ENCODE measurements at regions not wholly inside any gene's neighbourhood (a gene's known extent, or its start where the extent isn't known, plus 50 kb on each side); places are given as distances from the start of the nearest gene placed in this dataset.
"Not testable (repeated sequence)": the region's sequence is repeated elsewhere in the genome, so short reads cannot be mapped to it uniquely, and the experiment has no call there.

GRCh38 chr7:68408873-68409272, 1189.4 kb upstream of the AUTS2 start:
- Histone ChIP-seq H3K36me3 (ENCODE audit: control insufficient read depth in 1 of 2, insufficient read depth in 2 of 2, low read depth in 1 of 2, low read length in 2 of 2) (no peaks in the 10 kb centered on the region), H3K27ac (ENCODE audit: low read length, poor library complexity, severe bottlenecking) (no peak overlapping the region), H2BK12ac (ENCODE audit: low read length in 2 of 2) (no peak overlapping the region), H3K18ac (ENCODE audit: low read depth in 1 of 2, low read length in 2 of 2) (no peak overlapping the region), H3K4me2 (ENCODE audit: low read length, poor library complexity, severe bottlenecking) (no peak overlapping the region), H3K4ac (ENCODE audit: low read depth in 1 of 2, low read length in 2 of 2) (no peak overlapping the region), H3K9me3 (ENCODE audit: control insufficient read depth, low read length) (no peaks in the 10 kb centered on the region), H2AFZ (ENCODE audit: low read depth, low read length) (no peak overlapping the region), H3K9ac (ENCODE audit: low read length) (no peak overlapping the region), H2BK120ac (ENCODE audit: low read depth, low read length) (no peak overlapping the region), H4K8ac (ENCODE audit: low read length) (no peak overlapping the region), H2BK5ac (ENCODE audit: low read depth, low read length, poor library complexity, severe bottlenecking) (no peak overlapping the region), H3K4me1 (ENCODE audit: control insufficient read depth, insufficient read depth, low read depth, low read length) (no peaks in the 10 kb centered on the region), H3K14ac (ENCODE audit: low read length in 2 of 2) (no peak overlapping the region), H2AK5ac (ENCODE audit: low read length, severe bottlenecking) (no peak overlapping the region), H3K23ac (ENCODE audit: low read length in 2 of 2) (no peak overlapping the region), H3K27me3 (ENCODE audit: control insufficient read depth in 1 of 2, insufficient read depth in 1 of 2, low read length in 2 of 2) (no peaks in the 10 kb centered on the region), H3K79me1 (replicated peaks; ENCODE audit: low read length, poor library complexity, severe bottlenecking) (no peaks in the 10 kb centered on the region), H3K4me3 (ENCODE audit: insufficient read depth in 1 of 2, low read depth in 1 of 2, low read length in 2 of 2) (no peak overlapping the region), H2BK15ac (ENCODE audit: low read depth, poor library complexity, severe bottlenecking) (no peak overlapping the region), H4K91ac (ENCODE audit: low read length) (no peak overlapping the region)
- no peak for DNase-seq
- whole genome bisulfite sequencing, result no CpG with 5 or more reads among the region's 1 CpG

- H3K4me2 ChIP-seq (ENCODE audit: low read length, poor library complexity, severe bottlenecking), result no peak overlapping the region
- no peak overlapping the region for H2AFZ ChIP-seq (ENCODE audit: low read depth, low read length)
- no peak overlapping the region for H3K4me3 ChIP-seq (ENCODE audit: insufficient read depth in 1 of 2, low read depth in 1 of 2, low read length in 2 of 2)
- H3K23ac ChIP-seq (ENCODE audit: low read length in 2 of 2), result no peak overlapping the region
- H3K18ac ChIP-seq (ENCODE audit: low read depth in 1 of 2, low read length in 2 of 2), result no peak overlapping the region
- no peak overlapping the region for H3K4ac ChIP-seq (ENCODE audit: low read depth in 1 of 2, low read length in 2 of 2)
- no peak overlapping the region for H3K27ac ChIP-seq (ENCODE audit: low read length, poor library complexity, severe bottlenecking)
- H2BK12ac ChIP-seq (ENCODE audit: low read length in 2 of 2), result no peak overlapping the region
- no peaks in the 10 kb centered on the region for H3K36me3 ChIP-seq (ENCODE audit: control insufficient read depth in 1 of 2, insufficient read depth in 2 of 2, low read depth in 1 of 2, low read length in 2 of 2)
- H4K8ac ChIP-seq (ENCODE audit: low read length), result no peak overlapping the region
- no peak for DNase-seq
- H3K9me3 ChIP-seq (ENCODE audit: control insufficient read depth, low read length), result no peaks in the 10 kb centered on the region
- no peaks in the 10 kb centered on the region for H3K27me3 ChIP-seq (ENCODE audit: control insufficient read depth in 1 of 2, insufficient read depth in 1 of 2, low read length in 2 of 2)
- H3K14ac ChIP-seq (ENCODE audit: low read length in 2 of 2), result no peak overlapping the region
- no peaks in the 10 kb centered on the region for H3K4me1 ChIP-seq (ENCODE audit: control insufficient read depth, insufficient read depth, low read depth, low read length)
- H2BK15ac ChIP-seq (ENCODE audit: low read depth, poor library complexity, severe bottlenecking), result no peak overlapping the region
- H2BK120ac ChIP-seq (ENCODE audit: low read depth, low read length), result no peak overlapping the region
- H2AK5ac ChIP-seq (ENCODE audit: low read length, severe bottlenecking), result no peak overlapping the region
- no peaks in the 10 kb centered on the region for H3K79me1 ChIP-seq (replicated peaks; ENCODE audit: low read length, poor library complexity, severe bottlenecking)
- H3K9ac ChIP-seq (ENCODE audit: low read length), result no peak overlapping the region
- H4K91ac ChIP-seq (ENCODE audit: low read length), result no peak overlapping the region
- no peak overlapping the region for H2BK5ac ChIP-seq (ENCODE audit: low read depth, low read length, poor library complexity, severe bottlenecking)
Measured at GRCh38 chr7:68409851-68410250, 1188.4 kb upstream of the AUTS2 start.

DNA sequence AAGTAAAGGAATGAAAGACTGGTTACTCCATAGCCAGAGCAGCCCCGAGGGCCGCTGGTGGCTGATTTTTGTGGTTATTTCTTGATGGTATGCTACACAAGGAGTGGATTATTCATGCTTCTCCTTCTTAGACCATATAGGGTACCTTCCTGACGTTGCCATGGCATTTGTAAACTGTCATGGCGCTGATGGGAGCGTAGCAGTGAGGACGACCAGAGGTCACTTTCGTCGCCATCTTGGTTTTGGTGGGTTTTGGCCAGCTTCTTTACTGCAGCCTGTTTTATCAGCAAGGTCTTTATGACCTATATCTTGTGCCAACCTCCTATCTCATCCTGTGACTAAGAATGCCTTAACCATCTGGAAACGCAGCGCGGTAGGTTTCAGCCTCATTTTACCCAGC, 1187.6 kb upstream of the AUTS2 start:
- H4K8ac ChIP-seq (ENCODE audit: low read length); H2AFZ ChIP-seq (ENCODE audit: low read depth, low read length); DNase-seq; H2BK12ac ChIP-seq (ENCODE audit: low read length in 2 of 2); H3K27ac ChIP-seq (ENCODE audit: low read length, poor library complexity, severe bottlenecking); H3K36me3 ChIP-seq (ENCODE audit: control insufficient read depth in 1 of 2, insufficient read depth in 2 of 2, low read depth in 1 of 2, low read length in 2 of 2); H3K4me2 ChIP-seq (ENCODE audit: low read length, poor library complexity, severe bottlenecking); H3K4ac ChIP-seq (ENCODE audit: low read depth in 1 of 2, low read length in 2 of 2); H3K27me3 ChIP-seq (ENCODE audit: control insufficient read depth in 1 of 2, insufficient read depth in 1 of 2, low read length in 2 of 2); H3K4me3 ChIP-seq (ENCODE audit: insufficient read depth in 1 of 2, low read depth in 1 of 2, low read length in 2 of 2); H4K91ac ChIP-seq (ENCODE audit: low read length); H3K9me3 ChIP-seq (ENCODE audit: control insufficient read depth, low read length); H3K18ac ChIP-seq (ENCODE audit: low read depth in 1 of 2, low read length in 2 of 2); H2BK5ac ChIP-seq (ENCODE audit: low read depth, low read length, poor library complexity, severe bottlenecking); H3K79me1 ChIP-seq (replicated peaks; ENCODE audit: low read length, poor library complexity, severe bottlenecking); H3K14ac ChIP-seq (ENCODE audit: low read length in 2 of 2); H3K23ac ChIP-seq (ENCODE audit: low read length in 2 of 2); H3K9ac ChIP-seq (ENCODE audit: low read length); H2BK120ac ChIP-seq (ENCODE audit: low read depth, low read length); H2AK5ac ChIP-seq (ENCODE audit: low read length, severe bottlenecking); H2BK15ac ChIP-seq (ENCODE audit: low read depth, poor library complexity, severe bottlenecking); H3K4me1 ChIP-seq (ENCODE audit: control insufficient read depth, insufficient read depth, low read depth, low read length): not testable (repeated sequence)
- 91% methylated on average over 11 of the region's 11 CpGs for WGBS

- Histone ChIP-seq H4K91ac (ENCODE audit: low read length) (no peak overlapping the region), H4K8ac (ENCODE audit: low read length) (no peak overlapping the region), H3K27ac (ENCODE audit: low read length, poor library complexity, severe bottlenecking) (no peak overlapping the region), H3K9me3 (ENCODE audit: control insufficient read depth, low read length) (no peaks in the 10 kb centered on the region), H3K9ac (ENCODE audit: low read length) (no peak overlapping the region), H3K4me2 (ENCODE audit: low read length, poor library complexity, severe bottlenecking) (no peak overlapping the region), H3K4me1 (ENCODE audit: control insufficient read depth, insufficient read depth, low read depth, low read length) (no peaks in the 10 kb centered on the region), H2BK15ac (ENCODE audit: low read depth, poor library complexity, severe bottlenecking) (no peak overlapping the region), H3K27me3 (ENCODE audit: control insufficient read depth in 1 of 2, insufficient read depth in 1 of 2, low read length in 2 of 2) (no peaks in the 10 kb centered on the region), H3K4ac (ENCODE audit: low read depth in 1 of 2, low read length in 2 of 2) (no peak overlapping the region), H3K14ac (ENCODE audit: low read length in 2 of 2) (no peak overlapping the region), H2BK120ac (ENCODE audit: low read depth, low read length) (no peak overlapping the region), H2BK5ac (ENCODE audit: low read depth, low read length, poor library complexity, severe bottlenecking) (no peak overlapping the region), H3K4me3 (ENCODE audit: insufficient read depth in 1 of 2, low read depth in 1 of 2, low read length in 2 of 2) (no peak overlapping the region), H3K79me1 (replicated peaks; ENCODE audit: low read length, poor library complexity, severe bottlenecking) (no peaks in the 10 kb centered on the region), H3K23ac (ENCODE audit: low read length in 2 of 2) (no peak overlapping the region), H2AFZ (ENCODE audit: low read depth, low read length) (no peak overlapping the region), H3K18ac (ENCODE audit: low read depth in 1 of 2, low read length in 2 of 2) (no peak overlapping the region), H3K36me3 (ENCODE audit: control insufficient read depth in 1 of 2, insufficient read depth in 2 of 2, low read depth in 1 of 2, low read length in 2 of 2) (no peaks in the 10 kb centered on the region), H2BK12ac (ENCODE audit: low read length in 2 of 2) (no peak overlapping the region), H2AK5ac (ENCODE audit: low read length, severe bottlenecking) (no peak overlapping the region)
- DNase-seq, result no peak
- WGBS, result 72% methylated on average over 6 of the region's 6 CpGs
Measured at GRCh38 chr7:68411742-68412141, 1186.5 kb upstream of the AUTS2 start.
